HG02759 (cell line): ENCODE measurements at regions not wholly inside any gene's neighbourhood (a gene's known extent, or its start where the extent isn't known, plus 50 kb on each side); places are given as distances from the start of the nearest gene placed in this dataset.

ENCODE experiments used
- ATAC-seq: cut with Tn5 transposase; IDR thresholded peaks from one replicate; pipeline ENCODE4 v1.9.1; 2021; ENCODE audit warnings: mild to moderate bottlenecking, moderate library complexity; ENCODE audit not compliant: unreplicated experiment

DNA sequence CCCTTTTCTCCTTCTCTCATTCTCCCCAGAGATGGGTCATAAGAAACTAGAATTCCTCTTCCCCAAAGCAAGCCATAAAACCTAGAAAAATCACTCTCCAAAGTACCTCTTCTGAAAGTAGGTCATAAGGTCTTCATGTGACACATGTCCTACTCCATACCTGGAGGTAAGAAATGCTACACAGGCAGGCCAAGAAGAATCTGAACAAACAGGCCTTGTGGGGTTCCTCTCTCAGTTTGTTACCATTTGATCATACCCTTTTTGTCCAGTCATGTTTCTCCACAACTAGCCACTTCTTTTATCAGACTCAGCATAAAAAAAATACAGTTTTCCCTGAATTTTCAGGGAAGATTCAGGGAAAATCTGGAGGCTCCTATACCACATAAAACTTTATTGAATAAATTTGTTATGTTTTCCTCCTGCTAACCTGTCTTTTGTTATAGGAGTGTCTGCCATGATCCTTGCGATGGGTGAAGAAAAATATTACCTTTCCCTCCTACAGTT lies 134.4 kb upstream of the LMO4 start:
- no peak for ATAC-seq

DNA sequence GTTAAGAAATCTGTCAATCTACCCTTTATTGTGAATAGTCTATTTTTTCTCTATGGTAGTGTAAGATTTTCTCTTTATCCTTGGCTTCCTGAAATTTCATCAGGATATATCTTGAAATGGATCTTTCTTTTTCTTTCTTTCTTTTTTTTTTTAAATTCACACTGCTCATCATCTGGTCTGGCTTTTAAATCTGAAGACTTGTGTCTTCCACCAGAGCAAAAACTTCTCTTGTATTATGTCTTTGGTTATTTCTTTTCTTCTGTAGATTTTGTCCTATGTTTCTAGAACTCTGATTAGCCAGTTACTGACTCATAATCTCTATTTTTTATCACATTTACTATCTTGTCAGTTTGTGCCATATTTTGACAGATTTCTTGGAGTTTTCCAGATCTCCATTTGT lies 133.8 kb upstream of the LMO4 start:
- ATAC-seq = no peak

DNA sequence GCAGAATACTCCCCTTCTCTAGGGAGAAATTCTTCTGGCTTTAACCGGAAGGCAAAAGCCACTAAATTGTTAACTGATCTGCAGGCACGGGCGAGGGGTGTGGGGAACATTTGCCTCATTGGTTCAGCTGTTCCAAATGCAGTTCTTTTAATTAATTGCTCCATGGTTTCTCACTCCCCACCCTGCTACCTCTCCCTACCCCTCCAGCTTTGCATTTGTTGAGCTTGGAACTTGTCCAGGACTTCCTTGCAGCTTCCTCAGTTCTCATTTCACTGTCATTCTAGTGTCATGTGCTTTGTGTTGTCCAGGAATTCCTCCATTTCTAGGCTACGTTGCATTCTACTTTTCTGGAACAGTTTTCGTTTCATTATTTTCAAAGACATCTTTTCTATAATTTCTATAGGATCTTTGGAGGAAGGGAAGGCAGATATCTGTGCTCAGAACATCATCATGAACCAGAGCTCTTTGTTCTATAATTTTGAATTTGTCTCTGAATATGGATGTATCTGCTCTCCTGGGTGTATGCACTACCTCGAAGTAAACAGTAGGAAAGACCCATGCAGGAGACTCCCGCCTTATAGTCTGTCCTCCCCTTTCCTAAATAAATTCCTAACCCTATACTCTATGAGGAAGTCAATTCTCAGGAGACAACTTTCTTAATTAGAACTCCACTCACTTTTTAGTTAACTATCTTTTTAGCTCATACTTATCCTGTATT lies 132.4 kb upstream of the LMO4 start:
- ATAC-seq = no peak

- no peak for ATAC-seq
These were observed 131.5 kb upstream of the LMO4 start for GRCh38 chr1:87197156-87197555.

DNA sequence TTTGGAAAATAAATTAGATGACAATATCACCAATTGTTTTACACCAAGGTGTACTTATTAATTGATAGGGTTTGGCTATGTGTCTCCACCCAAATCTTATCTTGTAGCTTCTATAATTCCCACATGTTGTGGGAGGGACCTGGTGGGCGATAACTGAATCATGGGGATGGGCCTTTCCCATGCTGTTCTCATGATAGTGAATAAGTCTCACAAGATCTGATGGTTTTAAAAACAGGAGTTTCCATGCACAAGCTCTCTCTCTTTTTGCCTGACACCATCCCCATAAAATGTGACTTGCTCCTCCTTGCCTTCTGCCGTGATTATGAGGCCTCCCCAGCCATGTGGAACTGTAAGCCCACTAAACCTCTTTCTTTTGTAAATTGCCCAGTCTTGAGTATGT lies 131.0 kb upstream of the LMO4 start:
- ATAC-seq = no peak

- no peak for ATAC-seq
These were observed 127.6 kb upstream of the LMO4 start for GRCh38 chr1:87200875-87201638.

- ATAC-seq = no peak
These were observed 126.9 kb upstream of the LMO4 start for GRCh38 chr1:87201768-87202167.

- no peak for ATAC-seq
These were observed 126.2 kb upstream of the LMO4 start for GRCh38 chr1:87202451-87202850.

DNA sequence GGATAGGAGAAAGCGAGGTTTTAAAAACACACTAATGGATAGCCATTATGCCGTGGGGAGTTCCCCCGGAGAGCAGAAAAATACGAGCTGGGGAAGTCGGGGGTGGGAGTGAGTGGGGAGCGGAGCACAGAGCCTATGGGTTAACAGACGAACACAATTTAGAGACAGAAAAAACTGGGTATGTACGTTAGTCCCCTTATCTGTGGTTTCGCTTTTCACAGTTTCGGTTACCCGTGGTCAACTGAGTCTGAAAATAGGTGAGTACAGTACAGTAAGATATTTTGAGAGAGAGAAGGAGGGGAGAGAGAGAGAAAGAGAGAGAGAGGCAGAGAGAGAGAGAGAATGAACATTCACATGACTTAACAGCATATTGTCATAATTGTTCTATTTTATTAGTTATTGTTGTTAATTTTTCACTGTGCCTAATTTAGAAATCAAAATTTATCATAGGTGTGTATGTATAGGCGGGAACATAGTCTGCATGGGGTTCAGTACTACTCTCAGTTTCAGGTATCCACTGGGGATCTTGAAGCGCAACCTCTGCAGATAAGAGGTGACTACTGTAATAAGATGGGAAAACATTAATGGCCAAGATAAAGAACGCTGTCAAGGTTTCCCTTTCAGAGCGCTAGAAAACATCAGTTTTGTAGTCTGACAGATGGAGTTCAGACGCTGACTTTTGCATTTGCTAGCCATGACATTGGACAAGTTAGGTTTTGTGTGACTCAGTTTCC lies 125.6 kb upstream of the LMO4 start:
- peak; percentile 92 for ATAC-seq

- ATAC-seq = no peak
These were observed 124.8 kb upstream of the LMO4 start for GRCh38 chr1:87203904-87204303.

DNA sequence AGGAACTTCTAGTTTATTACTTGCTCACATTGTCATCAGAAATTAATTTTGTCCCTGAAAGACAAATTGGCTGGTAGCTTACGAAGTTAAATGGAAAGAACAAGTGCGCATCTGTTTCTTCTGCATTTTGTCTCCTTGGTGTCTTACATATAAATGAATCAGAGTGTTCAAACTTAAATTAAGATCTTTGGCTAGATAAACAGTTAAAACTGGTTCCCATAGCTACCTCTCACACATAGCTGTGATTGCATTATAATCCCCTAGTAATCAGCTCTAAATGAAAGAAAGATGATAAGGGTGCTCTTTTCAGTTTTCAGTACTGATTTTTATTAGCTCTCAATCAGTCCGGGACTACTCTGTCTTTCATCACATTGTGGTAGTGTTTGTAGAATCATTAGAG lies 124.2 kb upstream of the LMO4 start:
- no peak for ATAC-seq

DNA sequence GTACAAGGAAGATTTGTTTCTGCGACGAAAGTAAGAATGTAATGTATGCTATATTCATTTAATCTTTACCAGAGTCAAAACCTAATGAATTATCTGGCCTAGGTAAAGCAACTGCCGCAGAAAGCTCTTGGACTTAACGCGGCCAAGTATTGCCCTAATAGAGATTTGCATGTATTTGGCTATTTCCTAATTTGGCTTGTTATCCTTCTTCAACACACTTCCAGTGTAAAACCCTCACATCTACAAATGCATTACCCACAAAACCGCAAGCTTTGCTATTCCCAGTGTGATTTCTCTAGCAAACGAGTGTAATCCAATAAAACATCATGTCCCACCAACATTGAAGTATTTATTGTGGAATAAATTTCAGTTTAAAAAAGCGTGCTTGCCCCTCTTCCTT lies 123.8 kb upstream of the LMO4 start:
- ATAC-seq = no peak

GRCh38 chr1:87206044-87206831 lies 122.4 kb upstream of the LMO4 start:
- ATAC-seq = no peak

DNA sequence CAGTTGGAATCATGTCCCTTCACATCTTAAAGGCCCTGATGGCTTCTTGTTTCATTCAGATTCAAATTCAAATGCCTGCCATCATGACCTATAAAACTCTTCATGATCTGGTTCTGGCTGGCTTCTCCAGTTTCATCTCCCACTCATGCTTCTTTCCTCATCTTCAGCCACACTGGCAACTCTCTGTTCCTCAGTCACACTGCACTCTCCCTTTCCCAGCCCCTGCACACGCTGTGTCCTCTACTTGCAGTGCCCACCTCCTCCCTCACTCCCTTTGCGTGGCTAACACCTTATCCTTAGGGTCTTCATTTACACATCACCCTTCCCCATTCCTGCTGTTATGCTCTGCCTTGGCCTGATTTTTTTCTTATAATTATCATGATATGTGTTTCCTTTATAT lies 120.6 kb upstream of the LMO4 start:
- ATAC-seq = no peak

GRCh38 chr1:87208931-87209330 lies 119.7 kb upstream of the LMO4 start:
- ATAC-seq = no peak

GRCh38 chr1:87210151-87210550 lies 118.5 kb upstream of the LMO4 start:
- no peak for ATAC-seq

- no peak for ATAC-seq
These were observed 116.1 kb upstream of the LMO4 start for GRCh38 chr1:87212431-87213134.

- no peak for ATAC-seq
These were observed 115.6 kb upstream of the LMO4 start for GRCh38 chr1:87213135-87213515.

DNA sequence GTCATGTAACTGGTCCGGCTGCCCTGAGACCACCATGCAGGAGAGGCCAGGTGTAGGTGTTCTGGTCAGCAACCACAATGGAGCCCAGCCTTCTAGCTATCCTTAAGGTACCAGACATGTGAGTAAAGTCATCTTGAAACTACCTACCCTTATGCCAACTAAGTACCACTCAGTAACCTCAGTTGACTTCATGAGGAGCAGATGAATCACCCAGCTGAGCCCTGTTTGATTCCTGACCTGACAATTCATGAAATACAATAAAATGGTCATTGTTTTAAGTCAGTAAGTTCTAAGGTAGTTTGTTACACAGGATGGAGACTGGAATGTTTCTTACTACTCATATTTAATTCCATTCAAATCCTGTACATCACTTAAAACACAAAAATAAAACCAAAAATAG lies 113.1 kb upstream of the LMO4 start:
- ATAC-seq = no peak

DNA sequence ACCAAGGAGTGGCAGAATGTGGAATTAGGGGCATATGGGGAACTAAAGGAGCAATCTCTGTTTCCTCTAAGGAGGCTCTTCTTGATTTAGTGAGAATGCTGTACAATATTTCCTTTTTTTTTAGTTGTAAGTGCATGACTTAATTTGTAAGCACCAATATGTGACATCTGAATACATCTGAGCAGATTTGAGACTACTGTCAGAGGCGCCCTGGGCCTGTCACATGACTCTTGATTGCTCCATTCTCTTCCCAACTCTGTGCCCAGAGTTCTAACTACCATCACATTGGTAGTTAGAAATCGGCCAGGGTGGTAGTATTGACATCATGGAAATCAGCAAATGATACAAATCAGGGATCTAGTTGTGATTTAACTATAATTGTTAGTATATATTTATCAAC lies 110.1 kb upstream of the LMO4 start:
- ATAC-seq = no peak
